Activated CD4-positive, alpha-beta T cell treated with anti-CD3 and anti-CD28 coated beads, Interleukin-10, Interleukin-2, amounts not matched to agents 100 ng/mL and 50 ng/mL, durations not matched to agents 16 hours and 8 hours (primary cell): ENCODE measurements at regions not wholly inside any gene's neighbourhood (a gene's known extent, or its start where the extent isn't known, plus 50 kb on each side); places are given as distances from the start of the nearest gene placed in this dataset.
"Not testable (repeated sequence)": the region's sequence is repeated elsewhere in the genome, so short reads cannot be mapped to it uniquely, and the experiment has no call there.

Experiments
- DNase-seq: peaks from one replicate; pipeline ENCODE4 v3.0.0-alpha.2; 2020

DNA sequence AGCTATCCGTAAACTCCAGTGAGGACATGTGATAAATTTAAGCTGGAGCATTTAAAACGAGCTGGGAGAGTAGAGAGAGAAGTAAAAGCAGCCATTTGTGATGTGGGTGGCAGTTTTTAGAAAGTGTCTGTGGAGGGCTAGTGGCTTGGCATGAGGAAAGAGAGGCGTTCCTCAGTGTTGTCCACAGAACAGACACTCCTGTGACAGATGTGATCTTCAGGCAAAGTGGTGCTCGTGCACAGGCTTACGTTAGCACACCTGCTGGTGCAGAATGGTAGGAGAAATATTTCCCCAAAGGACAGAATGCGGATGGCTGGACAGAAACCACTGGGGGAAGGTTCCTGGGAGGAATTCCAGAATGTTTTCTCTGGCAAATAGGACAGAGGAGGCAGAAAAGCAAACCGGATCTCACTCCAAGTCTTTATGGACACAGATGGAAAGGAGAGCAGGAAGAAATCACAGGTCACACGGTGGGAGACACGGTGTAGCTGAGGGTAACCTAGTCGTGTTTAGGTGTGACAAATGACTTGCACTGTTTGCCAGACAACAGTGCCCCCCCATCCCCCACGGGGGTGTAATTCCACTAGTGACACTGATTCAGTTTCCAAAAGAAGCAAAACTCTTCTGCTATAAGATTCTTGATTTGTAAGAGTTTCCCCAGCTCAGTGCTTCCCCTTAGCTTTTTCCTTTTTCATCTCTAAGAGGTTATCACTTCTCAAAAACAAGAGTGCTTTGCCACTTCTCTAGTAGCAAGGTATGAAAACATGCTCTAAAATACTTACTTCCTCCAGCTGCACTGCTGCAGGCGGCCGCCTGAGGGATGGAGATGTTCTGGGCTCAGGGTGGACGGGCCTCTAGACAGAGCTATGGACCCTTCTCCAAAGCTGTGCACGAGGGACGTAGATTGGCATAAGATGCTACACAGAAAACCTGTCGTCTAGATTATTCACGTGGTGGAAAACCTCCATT is 293.2 kb downstream of the QKI start:
- no peak for DNase-seq

DNA sequence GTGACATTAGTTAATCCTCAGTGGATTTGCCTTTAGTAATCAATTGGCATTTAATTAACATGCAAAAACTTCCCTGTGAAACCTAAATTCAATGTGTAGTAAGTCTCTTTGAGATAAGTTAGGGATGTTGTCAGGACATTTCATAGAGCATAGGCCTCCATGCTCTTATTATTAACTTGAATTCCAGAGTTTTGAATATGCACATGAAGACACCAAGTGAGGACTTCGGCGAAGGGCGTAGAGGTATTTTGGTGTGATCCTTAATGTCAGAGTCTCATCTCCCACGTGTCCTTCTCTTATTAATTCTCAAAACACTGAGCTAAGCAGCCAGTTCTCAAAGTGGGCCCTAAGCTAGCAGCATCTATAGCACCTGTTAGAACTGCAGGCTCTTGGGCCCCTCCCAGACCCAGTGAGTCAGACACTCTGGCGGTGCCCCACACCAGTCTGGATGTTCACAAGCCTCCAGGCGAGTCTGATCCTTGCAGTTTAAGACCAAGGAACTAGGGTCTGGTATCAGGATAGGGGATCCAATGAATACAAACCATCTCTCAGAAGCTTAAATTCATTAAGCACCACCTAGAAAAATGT is 292.1 kb downstream of the QKI start:
- no peak for DNase-seq

DNA sequence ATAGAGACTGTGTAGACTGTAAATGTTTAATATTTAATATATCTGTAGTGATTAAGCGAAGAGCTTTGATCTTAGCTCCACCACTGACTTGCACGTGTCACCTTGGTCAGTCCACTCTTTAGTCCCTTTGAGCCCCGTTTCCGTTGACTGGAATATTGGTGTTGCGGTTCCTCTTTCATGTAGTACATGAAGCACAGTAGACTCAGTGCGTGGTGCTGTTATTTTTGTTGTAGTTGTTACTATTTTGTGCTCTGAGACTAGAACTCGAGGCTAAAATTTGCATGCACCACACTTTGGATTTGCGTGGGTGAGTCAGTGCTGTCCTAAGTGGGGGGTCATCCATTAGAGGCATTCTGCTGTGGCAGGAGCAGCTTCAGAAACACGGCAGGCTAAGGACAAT is 291.4 kb downstream of the QKI start:
- DNase-seq: no peak

GRCh38 chr6:163702736-163703135 is 288.2 kb downstream of the QKI start:
- DNase-seq: no peak

GRCh38 chr6:163701762-163702161 is 287.2 kb downstream of the QKI start:
- DNase-seq: no peak

GRCh38 chr6:163698086-163698485 is 283.6 kb downstream of the QKI start:
- DNase-seq: no peak

DNA sequence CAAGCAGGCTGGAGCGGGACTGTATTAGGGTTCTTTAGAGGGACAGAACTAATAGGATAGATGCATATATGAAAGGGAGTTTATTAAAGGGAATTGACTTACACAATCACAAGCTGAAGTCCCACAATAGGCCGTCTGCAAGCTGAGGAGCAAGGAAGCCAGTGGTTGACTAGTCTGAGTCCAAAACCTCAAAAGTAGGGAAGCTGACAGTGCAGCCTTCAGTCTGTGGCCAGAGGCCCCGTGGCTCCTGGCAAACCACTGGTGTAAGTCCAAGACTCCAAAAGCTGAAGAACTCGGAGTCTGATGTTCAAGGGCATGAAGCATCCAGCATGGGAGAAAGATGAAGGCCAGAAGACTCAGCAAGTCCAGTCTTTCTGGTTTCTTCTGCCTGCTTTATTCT is 281.8 kb downstream of the QKI start:
- not testable (repeated sequence) for DNase-seq

- no peak for DNase-seq
Measured at GRCh38 chr6:163695414-163695864, 280.9 kb downstream of the QKI start.

DNA sequence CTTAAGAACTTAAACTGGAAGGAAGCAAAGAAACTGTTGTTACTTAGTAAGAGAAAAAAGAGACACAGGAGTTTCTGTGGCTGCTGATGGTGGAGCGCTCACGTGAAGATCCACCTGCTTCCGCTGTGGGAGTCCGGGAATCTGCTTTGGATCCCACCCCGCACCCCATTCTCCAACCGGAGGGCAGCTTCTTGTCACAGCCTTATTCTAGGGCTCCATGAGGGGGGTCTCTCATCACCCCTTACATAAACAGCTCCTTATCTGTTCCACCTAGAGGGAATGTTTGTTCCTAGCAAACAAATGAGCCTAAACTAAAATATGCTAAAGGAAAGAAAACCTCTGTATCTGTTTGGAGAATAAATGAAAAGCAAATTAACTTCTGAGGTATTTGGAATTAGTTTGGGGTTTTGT is 280.5 kb downstream of the QKI start:
- no peak for DNase-seq

DNA sequence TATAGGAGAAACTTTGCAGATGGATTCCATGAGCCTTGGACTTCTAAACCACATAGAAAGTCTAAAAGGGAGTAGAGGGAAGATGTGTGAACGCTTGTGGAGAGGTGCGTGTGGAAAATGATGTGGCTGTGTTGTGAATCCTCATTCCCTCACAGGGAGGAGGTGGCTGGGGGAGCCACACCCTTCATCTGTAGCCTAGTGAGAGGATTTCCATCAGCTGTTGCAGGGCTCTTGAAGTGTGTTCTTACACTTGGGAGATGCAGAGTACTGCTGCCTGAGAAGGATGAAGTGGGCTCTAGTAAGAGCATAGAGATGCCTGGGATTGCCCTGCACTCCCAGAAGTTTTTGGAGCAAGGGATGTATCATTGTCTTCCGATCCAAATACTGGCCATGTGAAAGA is 279.6 kb downstream of the QKI start:
- no peak for DNase-seq

- DNase-seq: no peak
Measured at GRCh38 chr6:163691049-163691448, 276.5 kb downstream of the QKI start.

- DNase-seq: no peak
Measured at GRCh38 chr6:163688739-163689362, 274.3 kb downstream of the QKI start.

- no peak for DNase-seq
Measured at GRCh38 chr6:163687075-163687474, 272.6 kb downstream of the QKI start.

DNA sequence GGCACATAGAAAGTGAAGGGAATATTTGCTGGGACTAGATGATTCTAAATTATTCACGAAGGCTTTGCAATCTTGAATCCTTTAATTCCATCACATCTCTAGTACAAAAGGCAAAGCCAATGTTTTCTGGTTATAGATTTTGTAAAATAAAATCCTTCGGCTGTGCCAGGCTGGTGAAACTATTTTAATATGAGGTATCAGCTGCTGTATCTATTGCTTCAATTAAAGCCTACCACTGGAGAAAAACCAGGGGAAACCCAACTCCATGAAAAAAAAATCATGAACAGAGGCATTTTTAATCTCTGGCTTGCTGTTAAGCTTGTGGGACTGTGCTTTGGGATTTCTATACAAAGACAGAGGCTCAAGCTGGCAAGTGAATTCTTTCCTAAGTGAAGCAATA is 271.8 kb downstream of the QKI start:
- no peak for DNase-seq

- DNase-seq: no peak
Measured at GRCh38 chr6:163683105-163683622, 268.6 kb downstream of the QKI start.

DNA sequence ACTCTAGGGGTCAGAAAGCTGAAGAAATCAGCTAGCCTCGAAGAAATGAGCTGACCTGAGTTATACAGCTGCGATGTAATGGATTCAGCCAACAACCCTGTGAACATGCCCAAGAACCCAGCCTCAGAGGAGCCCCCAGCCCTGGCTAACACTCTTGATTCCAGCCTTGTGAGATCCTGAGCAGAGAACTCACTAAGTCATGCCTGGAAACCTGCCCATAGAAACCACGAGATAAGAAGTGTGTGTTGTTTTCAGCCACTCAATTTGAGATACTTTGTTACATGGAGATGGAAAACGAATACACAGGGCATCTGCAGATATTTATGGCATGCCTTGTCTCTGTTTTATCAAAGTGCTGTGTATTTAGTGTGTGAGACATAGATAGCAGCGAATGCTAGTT is 265.2 kb downstream of the QKI start:
- DNase-seq: no peak

- DNase-seq: no peak
Measured at GRCh38 chr6:163679012-163679660, 264.6 kb downstream of the QKI start.

GRCh38 chr6:163675611-163676010 is 261.1 kb downstream of the QKI start:
- no peak for DNase-seq

GRCh38 chr6:163672710-163673109 is 258.2 kb downstream of the QKI start:
- no peak for DNase-seq

GRCh38 chr6:163671791-163672190 is 257.3 kb downstream of the QKI start:
- DNase-seq: no peak

GRCh38 chr6:163671355-163671754 is 256.8 kb downstream of the QKI start:
- no peak for DNase-seq

- DNase-seq: no peak
Measured at GRCh38 chr6:163670336-163670735, 255.8 kb downstream of the QKI start.

GRCh38 chr6:163668061-163668426 is 253.5 kb downstream of the QKI start:
- no peak for DNase-seq
